Endothelial cell of umbilical vein (primary cell): ENCODE measurements at regions not wholly inside any gene's neighbourhood (a gene's known extent, or its start where the extent isn't known, plus 50 kb on each side); places are given as distances from the start of the nearest gene placed in this dataset.

Experiments used
- BruUV-seq: library from RNA; stranded (reverse); fragments of 400-500 nt; replicated peaks from 2 replicates; lab custom pipeline; 2021; lab: Mats Ljungman, UMichigan
- CTCF ChIA-PET: fragments of 300-600, 350-600 bp; sonication (Branson Sonifier 250); formaldehyde crosslinking; loops from one replicate; lab custom pipeline; 2021; ENCODE audit warnings: antibody characterized with exemption, inconsistent platforms; lab: Charles Lee
- POLR2A ChIA-PET: fragments of 300-600, 350-600 bp; sonication (Branson Sonifier 250); formaldehyde crosslinking; loops from one replicate; lab custom pipeline; 2021; ENCODE audit warnings: antibody characterized with exemption, inconsistent platforms; lab: Charles Lee
- DNase-seq: peaks from one replicate; pipeline ENCODE4 v3.0.0-alpha.2; 2011; ENCODE audit warnings: low read depth, low spot score
- FAIRE-seq: peaks from 2 replicates; lab custom pipeline; 2011; peaks lifted over from hg19 to GRCh38; lab: Jason Lieb, UNC
- H2AFZ ChIP-seq: 2 replicates; pipeline ENCODE4 v1.6.0; 2012; ENCODE audit warnings: low read depth, low read length, control low read depth, inconsistent platforms
- H3K27ac ChIP-seq: 2 replicates; pipeline ENCODE4 v1.5.1; 2011; ENCODE audit warnings: low read depth, mild to moderate bottlenecking, control low read depth, low read length, moderate library complexity; ENCODE audit not compliant: insufficient read depth
- H3K27me3 ChIP-seq, 2 experiments: 2 replicates each; pipeline versions ENCODE4 v1.6.0 to v1.6.1; 2011; ENCODE audit warnings: low read length in 2 of 2, mixed read lengths in 1 of 2; ENCODE audit not compliant: control insufficient read depth in 2 of 2, insufficient read depth in 2 of 2
- H3K36me3 ChIP-seq, 2 experiments: 2 replicates in 1 of 2; 3 replicates in 1 of 2; pipeline ENCODE4 v1.5.1; 2011; ENCODE audit warnings: low read length in 2 of 2, mild to moderate bottlenecking in 1 of 2, moderate library complexity in 1 of 2; ENCODE audit not compliant: control insufficient read depth in 2 of 2, insufficient read depth in 2 of 2; ENCODE audit errors: extremely low read depth in 1 of 2
- H3K4me1 ChIP-seq: 3 replicates; pipeline ENCODE4 v1.5.1; 2011; ENCODE audit warnings: mild to moderate bottlenecking, low read length; ENCODE audit not compliant: control insufficient read depth, insufficient read depth; ENCODE audit errors: extremely low read depth
- H3K4me2 ChIP-seq: 2 replicates; pipeline ENCODE4 v1.6.1; 2011; ENCODE audit warnings: low read length, control low read depth, mixed read lengths; ENCODE audit not compliant: insufficient read depth
- H3K4me3 ChIP-seq, 3 experiments: fragments of 200-600 bp in 1 of 3; sonication (generic), shearing (Covaris generic) in 1 of 3; replicated peaks in 1 of 3; 2 replicates each; pipeline ENCODE4 v1.5.1; 2011 to 2016; ENCODE audit warnings: control low read depth in 3 of 3, low read length in 3 of 3, mild to moderate bottlenecking in 2 of 3, inconsistent platforms in 1 of 3, low read depth in 1 of 3, moderate library complexity in 1 of 3; ENCODE audit not compliant: insufficient read depth in 1 of 3
- H3K79me2 ChIP-seq: 2 replicates; pipeline ENCODE4 v1.6.0; 2012; ENCODE audit warnings: low read length, inconsistent platforms; ENCODE audit not compliant: control insufficient read depth, insufficient read depth
- H3K9ac ChIP-seq: replicated peaks from 2 replicates; pipeline ENCODE3; 2011; ENCODE audit warnings: low read length, control low read depth; ENCODE audit not compliant: insufficient read depth; ENCODE audit errors: extremely low read depth
- H3K9me1 ChIP-seq: replicated peaks from 3 replicates; pipeline ENCODE4 v1.6.0; 2011; ENCODE audit warnings: mild to moderate bottlenecking, low read length; ENCODE audit not compliant: control insufficient read depth, insufficient read depth; ENCODE audit errors: extremely low read depth
- H3K9me3 ChIP-seq: replicated peaks from 2 replicates; pipeline ENCODE4 v1.5.1; 2012; ENCODE audit warnings: low read length, inconsistent platforms; ENCODE audit not compliant: control insufficient read depth, insufficient read depth
- H4K20me1 ChIP-seq: replicated peaks from 2 replicates; pipeline ENCODE3; 2011; ENCODE audit warnings: mild to moderate bottlenecking, low read length; ENCODE audit not compliant: control insufficient read depth, insufficient read depth; ENCODE audit errors: extremely low read depth
- EZH2 ChIP-seq: IDR thresholded peaks from 2 replicates; pipeline ENCODE4 v1.6.1; 2012; ENCODE audit warnings: borderline replicate concordance, low read depth, mild to moderate bottlenecking, moderate library complexity, low read length, inconsistent platforms; ENCODE audit not compliant: severe bottlenecking
- FOS ChIP-seq: IDR thresholded peaks from 2 replicates; pipeline ENCODE4 v1.6.1; 2011; ENCODE audit warnings: mild to moderate bottlenecking, low read length, moderate library complexity, borderline replicate concordance; ENCODE audit not compliant: insufficient read depth
- GATA2 ChIP-seq: IDR thresholded peaks from 2 replicates; pipeline ENCODE4 v1.7.0; 2011; ENCODE audit warnings: low read depth, mild to moderate bottlenecking, moderate library complexity, mixed read lengths, low read length; ENCODE audit not compliant: insufficient read length, insufficient read depth
- JUN ChIP-seq: IDR thresholded peaks from 2 replicates; pipeline ENCODE4 v1.6.1; 2011; ENCODE audit warnings: borderline replicate concordance, low read depth; ENCODE audit not compliant: insufficient read length, insufficient read depth
- MYC ChIP-seq: IDR thresholded peaks from one replicate; pipeline ENCODE4 v1.6.1; 2011; ENCODE audit warnings: mild to moderate bottlenecking, low read depth, low read length
- POLR2A ChIP-seq: IDR thresholded peaks from 2 replicates; pipeline ENCODE4 v1.6.1; 2012; ENCODE audit warnings: low read depth, mild to moderate bottlenecking, control low read depth, low read length
- POLR2AphosphoS5 ChIP-seq: IDR thresholded peaks from 2 replicates; pipeline ENCODE4 v1.6.1; 2012; ENCODE audit warnings: low read depth, mild to moderate bottlenecking, control low read depth, low read length, moderate library complexity; ENCODE audit not compliant: insufficient read depth
- dilution Hi-C: fragments of 300-500 bp; cut with MboI; formaldehyde crosslinking; loops from one replicate; pipeline ENCODE4 v1.15.0; 2019; ENCODE audit warnings: low sequenced_read_pairs; ENCODE audit not compliant: extremely low pct_ligation_motif_present
- intact Hi-C: fragments of 100-400 bp; cut with micrococcal nuclease; formaldehyde crosslinking; loops from one replicate; pipeline ENCODE4 v1.10.0; 2022
- TF ChIP-seq, protein P1 (sequence below): IDR thresholded peaks from 2 replicates; pipeline ENCODE4 v1.6.1; 2011; ENCODE audit not compliant: insufficient read depth, insufficient read length
- TF ChIP-seq, protein P2 (sequence below), 2 donors: IDR thresholded peaks; 1 replicate in 1 of 2; 2 replicates in 1 of 2; pipeline ENCODE4 v1.5.1; 2011; ENCODE audit warnings: low read length in 2 of 2, mild to moderate bottlenecking in 2 of 2, moderate library complexity in 2 of 2, control low read depth in 1 of 2, inconsistent platforms in 1 of 2, low read depth in 1 of 2; ENCODE audit not compliant: insufficient read depth in 1 of 2; ENCODE audit errors: extremely low read depth in 1 of 2

DNA sequence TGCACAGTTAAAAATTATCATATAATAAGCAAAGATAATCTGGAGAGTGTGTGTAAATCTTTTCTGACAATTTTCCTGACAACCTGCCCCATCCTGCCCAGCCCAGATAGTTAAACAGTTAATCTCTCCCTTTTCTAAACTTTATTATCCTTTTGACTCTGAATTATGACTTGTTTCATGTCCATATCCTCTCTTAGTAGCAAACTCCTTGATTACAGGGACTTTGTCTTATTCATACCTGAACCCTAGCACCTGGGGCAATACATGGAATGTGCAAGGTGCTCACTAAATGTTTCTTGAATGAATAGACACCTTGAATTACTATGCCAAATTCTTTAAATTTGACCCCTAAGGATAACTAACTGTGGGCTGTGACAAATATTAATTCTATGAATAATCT lies 186.7 kb downstream of the FAM170A start:
- no peaks in the 10 kb centered on the region for H3K4me1 ChIP-seq
- CTCF ChIA-PET, result no interaction called here
- DNase-seq (no peak), FAIRE-seq (no peak)
- intact Hi-C loops, result no loop called here
- H4K20me1 ChIP-seq, result no peaks in the 10 kb centered on the region
- no peaks in the 10 kb centered on the region for H3K9me3 ChIP-seq
- no peak overlapping the region for H2AFZ ChIP-seq
- H3K27ac ChIP-seq, result no peak overlapping the region
- H3K36me3 ChIP-seq, result no peaks in the 10 kb centered on the region
- dilution Hi-C loops, result no loop called here
- no peaks in the 10 kb centered on the region for H3K79me2 ChIP-seq
- H3K9me1 ChIP-seq, result no peaks in the 10 kb centered on the region
- no peak for TF ChIP-seq POLR2A
- no peak for TF ChIP-seq POLR2AphosphoS5
- no peak for TF ChIP-seq JUN
- no peak for TF ChIP-seq GATA2
- no peak for TF ChIP-seq EZH2
- TF ChIP-seq MYC, result no peak
- TF ChIP-seq FOS, result no peak
- TF ChIP-seq, protein P1, sequence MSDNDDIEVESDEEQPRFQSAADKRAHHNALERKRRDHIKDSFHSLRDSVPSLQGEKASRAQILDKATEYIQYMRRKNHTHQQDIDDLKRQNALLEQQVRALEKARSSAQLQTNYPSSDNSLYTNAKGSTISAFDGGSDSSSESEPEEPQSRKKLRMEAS, result no peak
- TF ChIP-seq, protein P2, sequence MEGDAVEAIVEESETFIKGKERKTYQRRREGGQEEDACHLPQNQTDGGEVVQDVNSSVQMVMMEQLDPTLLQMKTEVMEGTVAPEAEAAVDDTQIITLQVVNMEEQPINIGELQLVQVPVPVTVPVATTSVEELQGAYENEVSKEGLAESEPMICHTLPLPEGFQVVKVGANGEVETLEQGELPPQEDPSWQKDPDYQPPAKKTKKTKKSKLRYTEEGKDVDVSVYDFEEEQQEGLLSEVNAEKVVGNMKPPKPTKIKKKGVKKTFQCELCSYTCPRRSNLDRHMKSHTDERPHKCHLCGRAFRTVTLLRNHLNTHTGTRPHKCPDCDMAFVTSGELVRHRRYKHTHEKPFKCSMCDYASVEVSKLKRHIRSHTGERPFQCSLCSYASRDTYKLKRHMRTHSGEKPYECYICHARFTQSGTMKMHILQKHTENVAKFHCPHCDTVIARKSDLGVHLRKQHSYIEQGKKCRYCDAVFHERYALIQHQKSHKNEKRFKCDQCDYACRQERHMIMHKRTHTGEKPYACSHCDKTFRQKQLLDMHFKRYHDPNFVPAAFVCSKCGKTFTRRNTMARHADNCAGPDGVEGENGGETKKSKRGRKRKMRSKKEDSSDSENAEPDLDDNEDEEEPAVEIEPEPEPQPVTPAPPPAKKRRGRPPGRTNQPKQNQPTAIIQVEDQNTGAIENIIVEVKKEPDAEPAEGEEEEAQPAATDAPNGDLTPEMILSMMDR (IDR thresholded peaks at IDR 0.05; ENCODE audit: extremely low read depth in 1 of 2, insufficient read depth in 1 of 2, low read depth in 1 of 2, low read length in 2 of 2), result no peak
- POLR2A ChIA-PET, result no interaction called here
- no peak overlapping the region for H3K4me3 ChIP-seq
- no peaks in the 10 kb centered on the region for H3K27me3 ChIP-seq
- BruUV-seq, result no TSS peak
- no peak overlapping the region for H3K4me2 ChIP-seq
- H3K9ac ChIP-seq, result no peak overlapping the region
